HG03095 (cell line): ENCODE measurements at regions not wholly inside any gene's neighbourhood (a gene's known extent, or its start where the extent isn't known, plus 50 kb on each side); places are given as distances from the start of the nearest gene placed in this dataset.

Experiments
- ATAC-seq: cut with Tn5 transposase; IDR thresholded peaks from one replicate; pipeline ENCODE4 v1.9.1; 2021; ENCODE audit warnings: moderate library complexity; ENCODE audit not compliant: unreplicated experiment

- no peak for ATAC-seq
Observed at GRCh38 chr4:30930276-30930675, 210.1 kb downstream of the PCDH7 start.

DNA sequence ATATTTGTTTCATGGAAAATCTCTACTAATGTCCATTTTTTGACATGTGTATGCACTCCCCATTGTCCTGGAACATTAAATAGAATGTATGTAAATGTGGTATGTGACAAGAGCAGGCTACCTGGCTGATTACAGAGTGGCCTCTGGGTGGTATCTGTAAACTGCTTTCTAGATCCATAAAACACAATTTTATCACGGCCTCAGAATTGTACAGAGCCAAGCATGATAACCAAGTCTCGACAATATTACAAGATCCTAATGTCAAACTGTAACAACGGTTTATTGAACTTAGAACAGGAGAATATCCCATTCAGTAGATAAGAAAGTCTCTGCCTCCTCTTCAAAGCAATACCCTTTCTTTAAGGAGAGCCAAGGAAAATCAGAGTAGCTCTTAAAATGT lies 212.4 kb downstream of the PCDH7 start:
- ATAC-seq: no peak

- no peak for ATAC-seq
Observed at GRCh38 chr4:30939069-30939468, 218.9 kb downstream of the PCDH7 start.

DNA sequence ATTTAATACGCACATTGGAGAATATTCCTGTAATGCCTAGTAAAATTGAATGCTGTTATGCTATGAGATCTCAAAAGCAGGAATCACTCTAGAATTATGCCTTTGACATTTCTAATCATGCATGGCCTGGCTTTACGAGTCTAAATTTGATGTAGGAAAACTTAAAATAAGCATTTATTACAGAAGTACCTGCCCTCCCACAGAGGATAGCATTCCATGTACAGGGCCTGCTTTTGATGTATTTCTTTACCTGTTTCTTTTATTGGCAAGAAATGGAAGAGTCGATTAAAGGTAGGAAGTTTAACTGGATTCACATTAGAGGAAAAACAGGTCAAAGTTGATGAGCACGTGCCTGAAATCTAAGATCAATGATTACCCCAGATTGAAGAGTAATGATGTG lies 219.5 kb downstream of the PCDH7 start:
- ATAC-seq: no peak

GRCh38 chr4:30941641-30942040 lies 221.5 kb downstream of the PCDH7 start:
- no peak for ATAC-seq

DNA sequence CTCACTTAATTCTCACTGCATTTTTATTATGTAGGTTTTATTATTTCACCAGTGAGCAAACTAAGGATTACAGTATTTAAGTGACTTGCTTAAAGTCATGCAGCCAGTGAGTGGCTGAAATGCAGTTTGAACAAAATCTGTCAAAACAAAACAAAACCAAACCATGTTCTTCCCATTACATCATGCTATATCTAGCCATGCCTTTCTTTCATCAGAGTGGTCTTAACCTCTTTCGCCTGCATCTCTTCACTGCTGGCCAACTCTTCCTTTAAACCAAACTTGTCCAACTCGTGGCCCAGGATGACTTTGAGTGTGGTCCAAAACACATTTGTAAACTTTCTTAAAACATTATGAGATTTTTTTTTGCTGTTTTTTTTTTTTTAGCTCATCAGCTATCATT lies 223.2 kb downstream of the PCDH7 start:
- ATAC-seq: no peak

DNA sequence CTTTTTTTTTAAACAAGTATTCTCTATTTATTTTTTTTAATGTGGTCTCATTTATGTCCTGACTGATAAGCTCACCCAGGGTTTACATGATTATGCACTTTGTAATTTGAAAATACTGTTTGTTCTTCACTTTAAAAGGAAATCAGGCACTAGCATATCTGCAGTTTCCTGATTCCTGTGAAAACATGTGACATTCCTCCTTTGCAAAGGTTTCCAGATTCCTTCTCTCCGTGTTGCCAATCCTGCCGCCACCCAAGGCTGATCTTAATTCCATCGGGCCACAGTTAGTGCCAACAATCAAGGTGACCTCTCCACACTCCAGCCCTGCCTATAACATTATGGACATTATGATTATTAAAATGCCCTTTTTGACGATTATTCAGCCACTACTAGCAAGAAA lies 225.4 kb downstream of the PCDH7 start:
- ATAC-seq: no peak

DNA sequence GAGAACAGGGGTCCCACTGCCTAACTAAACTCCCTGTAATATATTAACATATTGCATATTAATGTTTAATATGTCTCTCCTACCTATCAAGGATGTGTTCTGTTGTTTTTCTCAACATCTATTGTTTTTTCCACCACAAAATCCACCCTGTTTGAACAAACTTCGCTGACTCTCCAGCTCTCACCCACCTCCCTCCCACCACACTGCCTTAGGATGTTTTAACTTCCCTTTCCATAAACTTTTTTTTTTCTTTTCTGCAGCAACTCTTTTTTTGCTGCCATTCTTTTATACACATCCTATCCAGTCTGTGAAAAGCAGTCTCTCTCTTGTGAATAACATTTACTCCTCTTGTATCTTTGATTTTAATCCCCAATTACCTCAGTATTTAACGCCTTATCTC lies 226.1 kb downstream of the PCDH7 start:
- no peak for ATAC-seq

- no peak for ATAC-seq
Observed at GRCh38 chr4:30948653-30949052, 228.5 kb downstream of the PCDH7 start.

GRCh38 chr4:30950737-30951136 lies 230.6 kb downstream of the PCDH7 start:
- no peak for ATAC-seq

- ATAC-seq: no peak
Observed at GRCh38 chr4:30952526-30953219, 232.5 kb downstream of the PCDH7 start.

GRCh38 chr4:30953799-30954198 lies 233.6 kb downstream of the PCDH7 start:
- ATAC-seq: no peak

DNA sequence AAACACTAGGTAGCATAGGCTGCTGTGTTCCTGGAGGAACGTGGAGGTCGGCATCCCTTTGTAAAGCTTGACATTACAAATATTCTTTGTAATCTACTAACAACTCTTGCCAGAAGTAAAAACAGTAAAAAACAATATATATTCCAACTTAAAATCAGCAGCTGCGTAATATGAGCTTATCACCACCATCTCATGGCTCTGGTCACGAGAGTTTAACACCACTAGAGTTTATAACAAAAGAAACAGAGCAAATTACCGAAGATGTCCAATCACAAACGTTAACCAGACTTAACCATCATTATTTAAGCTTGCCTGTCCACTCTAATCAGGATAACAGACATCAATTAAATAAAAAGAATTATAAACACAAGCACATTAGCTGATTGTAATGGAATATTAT lies 236.7 kb downstream of the PCDH7 start:
- no peak for ATAC-seq

DNA sequence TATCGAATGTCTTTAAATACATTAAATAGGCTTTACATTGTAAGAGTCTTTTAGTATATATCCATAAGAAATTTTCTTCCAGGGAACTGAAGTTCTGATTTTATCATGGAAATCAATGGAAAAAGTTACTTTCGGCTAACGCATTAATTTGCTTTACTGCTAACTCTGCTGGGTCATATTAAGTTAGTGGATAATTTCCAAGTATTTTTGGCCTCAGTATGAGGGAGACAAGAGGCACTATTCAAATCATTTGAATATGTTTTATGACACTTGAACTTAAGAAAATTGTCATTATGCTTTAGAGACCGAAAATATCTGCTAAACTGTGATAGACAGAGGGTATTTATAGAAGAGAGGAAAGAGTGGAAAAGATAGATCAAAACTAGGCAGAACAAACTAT lies 237.5 kb downstream of the PCDH7 start:
- ATAC-seq: no peak

- ATAC-seq: no peak
Observed at GRCh38 chr4:30959781-30960485, 239.8 kb downstream of the PCDH7 start.

DNA sequence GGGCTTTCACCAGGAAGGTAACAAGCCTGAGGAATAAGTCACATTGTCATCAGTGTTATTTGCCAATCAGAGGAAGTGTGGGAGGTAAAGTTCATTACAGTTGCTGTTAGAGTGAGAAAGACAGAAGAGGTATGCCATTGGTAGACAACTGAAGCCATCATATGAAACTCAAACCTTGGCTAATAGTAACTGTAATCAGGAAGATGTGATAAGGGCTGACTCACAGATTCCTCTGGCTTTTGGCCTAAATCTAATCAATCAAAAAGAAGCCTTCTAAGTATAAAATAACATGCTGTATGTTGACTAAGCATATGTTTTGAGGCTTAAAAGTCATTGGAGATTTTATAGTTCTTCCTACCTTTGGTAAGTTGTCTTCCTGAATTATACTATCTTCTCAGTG lies 242.8 kb downstream of the PCDH7 start:
- no peak for ATAC-seq

- ATAC-seq: no peak
Observed at GRCh38 chr4:30968926-30969325, 248.8 kb downstream of the PCDH7 start.

GRCh38 chr4:30972542-30972941 lies 252.4 kb downstream of the PCDH7 start:
- no peak for ATAC-seq

GRCh38 chr4:30973993-30974392 lies 253.8 kb downstream of the PCDH7 start:
- ATAC-seq: no peak

- ATAC-seq: no peak
Observed at GRCh38 chr4:30979402-30979801, 259.2 kb downstream of the PCDH7 start.

DNA sequence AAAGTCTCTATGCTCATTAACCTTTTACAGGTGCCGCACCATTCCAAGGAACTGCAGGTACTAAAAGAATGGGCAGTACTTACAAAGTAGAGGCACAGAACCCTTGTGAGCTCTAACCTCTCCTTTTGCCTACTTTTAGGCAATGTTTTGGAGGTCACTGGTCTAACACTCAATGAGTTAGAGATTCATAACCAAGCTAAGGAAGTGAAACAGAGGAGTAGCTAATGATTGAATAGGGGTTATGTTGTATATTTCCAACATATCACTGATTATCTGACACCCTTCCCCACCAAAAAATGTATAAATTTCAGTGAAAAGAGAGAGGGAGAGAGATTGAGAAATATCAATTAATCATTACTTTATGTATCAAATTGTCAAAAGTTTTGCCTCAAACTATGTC lies 269.3 kb downstream of the PCDH7 start:
- ATAC-seq: no peak

- ATAC-seq: no peak
Observed at GRCh38 chr4:30996841-30997240, 276.7 kb downstream of the PCDH7 start.

DNA sequence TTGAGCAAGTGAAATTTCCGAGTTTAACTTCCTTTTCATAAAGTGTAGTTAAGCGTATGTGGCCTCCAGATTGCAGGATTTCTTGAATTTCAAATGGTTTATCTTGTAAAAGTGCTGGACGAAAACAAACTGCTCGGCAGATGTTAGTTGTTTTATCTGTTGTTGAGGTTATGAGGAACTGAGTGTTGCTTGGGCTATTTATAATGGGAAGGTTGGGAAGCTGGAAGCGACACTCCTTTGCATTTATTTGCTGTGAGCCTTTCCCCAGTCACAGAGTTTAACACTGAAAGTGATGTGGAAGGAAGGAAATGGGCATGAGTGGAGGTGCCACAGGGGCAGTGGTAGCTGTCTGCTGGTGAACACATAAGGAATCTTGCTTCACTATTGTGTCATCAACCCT lies 284.9 kb downstream of the PCDH7 start:
- ATAC-seq: no peak
